GM12873 (cell line): ENCODE measurements at regions not wholly inside any gene's neighbourhood (a gene's known extent, or its start where the extent isn't known, plus 50 kb on each side); places are given as distances from the start of the nearest gene placed in this dataset.

Experiments
- CTCF ChIP-seq: IDR thresholded peaks from 2 replicates; pipeline ENCODE4 v1.5.1; 2012; ENCODE audit warnings: low read depth, mild to moderate bottlenecking, moderate library complexity, low read length, control low read depth; ENCODE audit not compliant: insufficient read depth; ENCODE audit errors: missing control alignments

- TF ChIP-seq CTCF = no peak
These were observed 1307.3 kb downstream of the C4orf33 start for GRCh38 chr4:130403221-130403620.

GRCh38 chr4:130416228-130416627 lies 1320.3 kb downstream of the C4orf33 start:
- no peak for TF ChIP-seq CTCF

DNA sequence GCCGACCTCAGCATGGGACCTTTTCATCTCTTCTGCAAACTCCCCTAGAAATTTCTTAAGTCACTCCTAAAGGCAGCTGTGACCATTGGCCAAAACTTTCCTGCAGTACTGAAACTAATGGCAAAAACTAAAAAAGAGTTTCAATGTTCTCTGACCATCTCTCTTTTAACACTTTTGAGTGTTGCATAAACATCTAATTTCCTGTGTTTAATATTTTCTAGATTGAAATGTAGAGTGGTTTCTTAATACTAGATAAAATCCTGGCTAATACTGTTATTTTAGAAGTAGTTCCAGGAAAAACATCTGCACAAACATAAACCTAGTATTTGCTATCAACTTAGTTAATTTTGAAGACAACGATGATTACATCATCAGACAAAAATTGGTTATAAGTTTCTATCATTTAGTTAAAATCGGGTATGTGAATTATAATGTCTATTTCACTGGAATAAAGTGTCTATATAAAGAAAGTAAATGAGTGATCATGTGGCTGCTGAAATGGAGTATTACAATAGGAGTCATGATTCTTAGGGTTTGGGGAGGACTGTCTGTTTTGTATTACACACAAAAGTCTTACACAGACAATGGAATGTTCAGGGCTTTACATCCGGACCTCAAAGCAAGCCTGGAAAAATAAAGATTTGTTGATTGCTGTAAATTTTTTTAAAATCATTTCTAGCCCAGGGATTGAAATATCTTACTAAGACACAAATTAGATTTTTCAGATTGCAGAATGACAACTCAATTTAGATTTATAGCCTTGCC lies 1323.4 kb downstream of the C4orf33 start:
- TF ChIP-seq CTCF = no peak

- no peak for TF ChIP-seq CTCF
These were observed 1326.3 kb downstream of the C4orf33 start for GRCh38 chr4:130422261-130422660.

GRCh38 chr4:130424211-130424610 lies 1328.3 kb downstream of the C4orf33 start:
- TF ChIP-seq CTCF = no peak

- TF ChIP-seq CTCF = no peak
These were observed 1336.3 kb downstream of the C4orf33 start for GRCh38 chr4:130432289-130432688.

GRCh38 chr4:130449741-130450140 lies 1353.8 kb downstream of the C4orf33 start:
- no peak for TF ChIP-seq CTCF
